Sigmoid colon (tissue), 4 donors: ENCODE measurements at regions not wholly inside any gene's neighbourhood (a gene's known extent, or its start where the extent isn't known, plus 50 kb on each side); places are given as distances from the start of the nearest gene placed in this dataset.

Source experiments
- CTCF ChIP-seq, 4 experiments: fragments of 450-650 bp in 3 of 4; fragments of 200-600 bp in 1 of 4; IDR thresholded peaks; one replicate each; pipeline ENCODE4 v1.5.1; 2016 to 2019; ENCODE audit warnings: antibody characterized with exemption in 4 of 4, mild to moderate bottlenecking in 3 of 4, moderate library complexity in 2 of 4
- POLR2A ChIP-seq, 2 donors: fragments of 450-650 bp; IDR thresholded peaks; one replicate each; pipeline ENCODE4 v1.6.1; 2016; ENCODE audit warnings: antibody characterized with exemption in 2 of 2, mild to moderate bottlenecking in 2 of 2, moderate library complexity in 2 of 2
- POLR2AphosphoS5 ChIP-seq, 4 donors: sonication (generic); formaldehyde crosslinking; IDR thresholded peaks; one replicate each; pipeline ENCODE4 v1.6.1; 2017; ENCODE audit warnings: antibody characterized with exemption in 4 of 4

GRCh38 chr6:148151896-148152643, 190.6 kb upstream of the SASH1 start:
- TF ChIP-seq POLR2A (IDR thresholded peaks at IDR 0.05) (no peak), POLR2AphosphoS5 (IDR thresholded peaks at IDR 0.05) (no peak), CTCF (IDR thresholded peaks at IDR 0.05) (no peak)
